GM19395 (cell line): ENCODE measurements at regions not wholly inside any gene's neighbourhood (a gene's known extent, or its start where the extent isn't known, plus 50 kb on each side); places are given as distances from the start of the nearest gene placed in this dataset.

Experiments
- ATAC-seq: cut with Tn5 transposase; IDR thresholded peaks from one replicate; pipeline ENCODE4 v1.9.1; 2021; ENCODE audit warnings: mild to moderate bottlenecking, moderate library complexity; ENCODE audit not compliant: unreplicated experiment

- no peak for ATAC-seq
Measured at GRCh38 chr18:44374966-44375365, 305.7 kb upstream of the SETBP1 start.

- no peak for ATAC-seq
Measured at GRCh38 chr18:44386401-44386800, 294.3 kb upstream of the SETBP1 start.

- ATAC-seq, result no peak
Measured at GRCh38 chr18:44388329-44388728, 292.4 kb upstream of the SETBP1 start.

GRCh38 chr18:44392933-44393332 lies 287.8 kb upstream of the SETBP1 start:
- no peak for ATAC-seq

- ATAC-seq, result no peak
Measured at GRCh38 chr18:44393406-44393805, 287.3 kb upstream of the SETBP1 start.

- ATAC-seq, result no peak
Measured at GRCh38 chr18:44396550-44396949, 284.1 kb upstream of the SETBP1 start.

- ATAC-seq, result no peak
Measured at GRCh38 chr18:44409071-44409470, 271.6 kb upstream of the SETBP1 start.

GRCh38 chr18:44409515-44409914 lies 271.2 kb upstream of the SETBP1 start:
- no peak for ATAC-seq

GRCh38 chr18:44410740-44411139 lies 269.9 kb upstream of the SETBP1 start:
- ATAC-seq, result no peak

GRCh38 chr18:44411262-44411905 lies 269.3 kb upstream of the SETBP1 start:
- no peak for ATAC-seq

- no peak for ATAC-seq
Measured at GRCh38 chr18:44411976-44412375, 268.7 kb upstream of the SETBP1 start.

- ATAC-seq, result no peak
Measured at GRCh38 chr18:44423814-44424644, 256.7 kb upstream of the SETBP1 start.

GRCh38 chr18:44424645-44425035 lies 256.0 kb upstream of the SETBP1 start:
- ATAC-seq, result no peak

- ATAC-seq, result no peak
Measured at GRCh38 chr18:44425161-44425560, 255.5 kb upstream of the SETBP1 start.

- ATAC-seq, result no peak
Measured at GRCh38 chr18:44437603-44438002, 243.1 kb upstream of the SETBP1 start.

- no peak for ATAC-seq
Measured at GRCh38 chr18:44450226-44450625, 230.5 kb upstream of the SETBP1 start.

GRCh38 chr18:44452346-44452745 lies 228.3 kb upstream of the SETBP1 start:
- ATAC-seq, result no peak

GRCh38 chr18:44453505-44453904 lies 227.2 kb upstream of the SETBP1 start:
- ATAC-seq, result no peak

- ATAC-seq, result no peak
Measured at GRCh38 chr18:44458777-44459176, 221.9 kb upstream of the SETBP1 start.

GRCh38 chr18:44464398-44465180 lies 216.1 kb upstream of the SETBP1 start:
- no peak for ATAC-seq

- ATAC-seq, result no peak
Measured at GRCh38 chr18:44465381-44465841, 215.3 kb upstream of the SETBP1 start.

- no peak for ATAC-seq
Measured at GRCh38 chr18:44466997-44467396, 213.7 kb upstream of the SETBP1 start.
